NB4 (cell line): ENCODE measurements at regions not wholly inside any gene's neighbourhood (a gene's known extent, or its start where the extent isn't known, plus 50 kb on each side); places are given as distances from the start of the nearest gene placed in this dataset.

Source experiments
- DNase-seq: peaks from one replicate; pipeline ENCODE4 v3.0.0; 2010; ENCODE audit warnings: low read depth
- H3K4me3 ChIP-seq: one replicate; pipeline ENCODE4 v1.5.1; 2011; ENCODE audit warnings: mild to moderate bottlenecking, low read depth, low read length, moderate library complexity
- MYC ChIP-seq: IDR thresholded peaks from 2 replicates; pipeline ENCODE4 v1.6.1; 2011; ENCODE audit warnings: low read depth, low read length
- POLR2A ChIP-seq: IDR thresholded peaks from 2 replicates; pipeline ENCODE4 v1.6.1; 2011; ENCODE audit warnings: mild to moderate bottlenecking; ENCODE audit not compliant: insufficient read length; ENCODE audit errors: extremely low read depth
- TF ChIP-seq, protein P1 (sequence below): IDR thresholded peaks from one replicate; pipeline ENCODE4 v1.5.1; 2012; ENCODE audit warnings: low read depth, low read length
- TF ChIP-seq, protein P2 (sequence below): IDR thresholded peaks from 2 replicates; pipeline ENCODE4 v1.6.1; 2011; ENCODE audit warnings: low read depth, low read length

DNA sequence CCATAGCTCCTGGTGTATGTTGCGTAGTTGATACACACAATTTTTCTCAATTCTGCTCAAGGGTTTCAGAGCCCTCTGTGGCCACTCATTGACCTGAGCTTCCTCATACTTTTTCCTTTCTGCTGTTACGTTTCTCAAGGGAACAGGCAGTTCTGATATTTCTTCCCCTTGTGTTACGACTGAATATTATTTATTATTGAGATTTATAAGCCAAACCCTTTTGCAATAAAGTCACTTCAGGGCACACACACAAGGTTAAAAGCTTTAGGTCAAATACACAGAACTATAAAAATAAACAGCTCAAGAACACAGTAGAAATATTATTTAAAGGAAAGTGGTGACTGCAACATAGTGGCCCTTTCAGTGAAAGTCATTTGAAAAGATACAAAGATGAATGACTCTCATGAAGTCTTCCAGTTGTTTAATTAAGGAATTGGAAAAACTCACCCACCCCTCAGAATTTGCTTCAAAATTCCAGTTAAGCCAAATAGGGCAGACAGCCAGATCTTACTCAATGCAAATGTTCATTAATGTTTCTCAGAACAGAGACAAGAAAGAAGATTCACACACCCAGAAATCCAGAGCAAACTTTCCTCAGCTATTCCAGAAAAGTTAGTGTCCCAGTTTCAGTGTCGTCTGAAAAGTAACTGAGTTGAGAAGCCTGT lies 179.7 kb downstream of the TRIB2 start:
- no peak overlapping the region for H3K4me3 ChIP-seq
- TF ChIP-seq, protein P1, sequence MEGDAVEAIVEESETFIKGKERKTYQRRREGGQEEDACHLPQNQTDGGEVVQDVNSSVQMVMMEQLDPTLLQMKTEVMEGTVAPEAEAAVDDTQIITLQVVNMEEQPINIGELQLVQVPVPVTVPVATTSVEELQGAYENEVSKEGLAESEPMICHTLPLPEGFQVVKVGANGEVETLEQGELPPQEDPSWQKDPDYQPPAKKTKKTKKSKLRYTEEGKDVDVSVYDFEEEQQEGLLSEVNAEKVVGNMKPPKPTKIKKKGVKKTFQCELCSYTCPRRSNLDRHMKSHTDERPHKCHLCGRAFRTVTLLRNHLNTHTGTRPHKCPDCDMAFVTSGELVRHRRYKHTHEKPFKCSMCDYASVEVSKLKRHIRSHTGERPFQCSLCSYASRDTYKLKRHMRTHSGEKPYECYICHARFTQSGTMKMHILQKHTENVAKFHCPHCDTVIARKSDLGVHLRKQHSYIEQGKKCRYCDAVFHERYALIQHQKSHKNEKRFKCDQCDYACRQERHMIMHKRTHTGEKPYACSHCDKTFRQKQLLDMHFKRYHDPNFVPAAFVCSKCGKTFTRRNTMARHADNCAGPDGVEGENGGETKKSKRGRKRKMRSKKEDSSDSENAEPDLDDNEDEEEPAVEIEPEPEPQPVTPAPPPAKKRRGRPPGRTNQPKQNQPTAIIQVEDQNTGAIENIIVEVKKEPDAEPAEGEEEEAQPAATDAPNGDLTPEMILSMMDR, result no peak
- TF ChIP-seq MYC (no peak), POLR2A (no peak)
- TF ChIP-seq, protein P2, sequence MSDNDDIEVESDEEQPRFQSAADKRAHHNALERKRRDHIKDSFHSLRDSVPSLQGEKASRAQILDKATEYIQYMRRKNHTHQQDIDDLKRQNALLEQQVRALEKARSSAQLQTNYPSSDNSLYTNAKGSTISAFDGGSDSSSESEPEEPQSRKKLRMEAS, result no peak
- peak; percentile 28 for DNase-seq

DNA sequence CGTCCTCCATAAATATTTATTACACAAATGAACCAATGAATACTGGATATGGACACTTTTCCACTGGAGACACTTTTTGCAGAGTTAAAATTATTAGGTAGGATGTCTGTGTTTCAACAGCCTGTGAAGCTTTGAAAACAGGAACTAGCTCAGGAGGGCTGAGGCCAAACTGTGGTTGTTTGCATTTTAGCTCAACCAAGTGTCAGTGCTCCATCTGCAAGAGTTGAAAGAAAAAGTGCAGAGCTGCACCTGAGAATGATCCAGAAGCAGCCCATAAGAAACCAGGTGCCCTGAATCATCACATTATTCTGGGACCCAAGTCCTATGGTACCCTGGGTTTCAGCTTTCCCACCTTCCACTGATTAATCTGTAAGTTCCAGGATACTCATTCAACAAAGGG lies 180.4 kb downstream of the TRIB2 start:
- H3K4me3 ChIP-seq, result no peak overlapping the region
- no peak for TF ChIP-seq MYC
- no peak for TF ChIP-seq POLR2A
- TF ChIP-seq, protein P1, result no peak
- TF ChIP-seq, protein P2, result no peak
- peak; percentile 77 for DNase-seq

DNA sequence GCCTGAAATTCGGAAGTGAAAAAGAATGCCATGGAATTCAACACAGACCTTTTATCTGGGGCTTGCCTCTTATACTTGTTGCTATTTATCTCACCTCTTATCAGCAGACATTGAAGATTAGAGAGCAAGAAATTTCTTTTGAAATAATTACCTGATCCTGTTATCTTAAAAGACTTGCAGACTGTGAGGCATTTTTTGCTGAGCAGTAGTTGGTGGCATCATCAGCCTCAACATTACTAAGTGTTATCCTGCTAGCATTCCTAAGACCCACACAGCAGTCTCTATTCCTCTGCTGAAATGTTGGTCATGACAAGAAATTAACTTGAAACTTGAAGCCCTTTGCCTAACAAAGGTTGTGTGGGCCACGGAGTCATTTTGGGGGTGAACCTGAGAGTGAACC lies 186.5 kb downstream of the TRIB2 start:
- no peak for DNase-seq
- TF ChIP-seq MYC, result no peak
- TF ChIP-seq, protein P1, result no peak
- TF ChIP-seq POLR2A, result no peak
- TF ChIP-seq, protein P2, result no peak
- H3K4me3 ChIP-seq, result no peak overlapping the region

DNA sequence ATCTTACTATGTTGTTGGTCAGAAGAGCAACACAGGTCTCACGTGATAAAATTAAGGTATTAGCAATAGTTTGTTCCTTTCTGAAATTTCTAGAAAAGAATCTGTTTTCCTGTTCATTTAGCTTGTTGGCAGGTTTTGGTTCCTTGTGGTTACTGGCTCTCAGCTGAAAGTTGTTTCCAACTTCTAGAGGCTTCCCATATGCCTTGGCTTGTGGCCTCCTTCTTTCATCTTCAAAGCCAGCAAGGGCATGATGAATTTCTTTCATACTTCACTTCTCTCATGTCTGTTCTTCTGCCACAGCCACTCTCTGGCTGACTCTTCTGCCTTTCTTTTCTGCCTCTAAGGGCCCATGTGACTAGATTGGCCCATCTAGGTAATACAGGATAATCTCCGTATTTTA lies 193.7 kb downstream of the TRIB2 start:
- DNase-seq, result no peak
- no peak overlapping the region for H3K4me3 ChIP-seq
- TF ChIP-seq MYC (no peak), POLR2A (no peak)
- TF ChIP-seq, protein P1, result no peak
- TF ChIP-seq, protein P2, result no peak

DNA sequence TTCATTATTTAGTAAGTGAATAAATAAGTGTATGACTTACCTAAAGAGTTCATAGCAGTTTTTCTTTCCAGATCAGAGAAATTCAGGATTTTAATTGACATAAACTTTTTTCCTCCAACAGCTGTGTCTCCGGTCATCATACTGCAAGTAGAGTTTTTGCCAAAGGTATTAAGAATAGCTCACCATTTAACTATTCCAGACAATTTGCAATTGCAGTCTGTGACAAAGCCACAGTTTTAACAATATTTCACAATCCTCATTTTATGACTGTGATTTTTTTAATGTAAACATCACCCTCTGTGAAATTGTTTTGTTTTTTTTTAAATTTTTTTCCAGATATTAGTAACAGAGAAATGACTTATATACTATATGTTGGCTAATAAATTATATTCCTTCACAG lies 199.1 kb downstream of the TRIB2 start:
- no peak overlapping the region for H3K4me3 ChIP-seq
- no peak for DNase-seq
- TF ChIP-seq, protein P1, result no peak
- no peak for TF ChIP-seq POLR2A
- TF ChIP-seq MYC, result no peak
- TF ChIP-seq, protein P2, result no peak
